ENCODE measurements at regions not wholly inside any gene's neighbourhood (a gene's known extent, or its start where the extent isn't known, plus 50 kb on each side); places are given as distances from the start of the nearest gene placed in this dataset.

- TF ChIP-seq CTCF (conservative IDR thresholded peaks at IDR 0.05 in 1 of 2, IDR thresholded peaks at IDR 0.05 in 1 of 2; ENCODE audit: extremely low read depth in 1 of 2, insufficient read depth in 1 of 2, low read depth in 1 of 2, low read length in 2 of 2) (no peak), EZH2 (IDR thresholded peaks at IDR 0.05; ENCODE audit: borderline replicate concordance, low read length) (peak; percentile 37)
Measured at GRCh38 chr20:58039274-58040092, 189.0 kb downstream of the ANKRD60 start.
